GM19328 (cell line): ENCODE measurements at regions not wholly inside any gene's neighbourhood (a gene's known extent, or its start where the extent isn't known, plus 50 kb on each side); places are given as distances from the start of the nearest gene placed in this dataset.

Experiments
- ATAC-seq: cut with Tn5 transposase; IDR thresholded peaks from one replicate; pipeline ENCODE4 v1.9.1; 2021; ENCODE audit warnings: mild to moderate bottlenecking, moderate library complexity; ENCODE audit not compliant: unreplicated experiment

- ATAC-seq, result no peak
Observed at GRCh38 chr22:48662476-48663135, 1165.1 kb downstream of the BRD1 start.

DNA sequence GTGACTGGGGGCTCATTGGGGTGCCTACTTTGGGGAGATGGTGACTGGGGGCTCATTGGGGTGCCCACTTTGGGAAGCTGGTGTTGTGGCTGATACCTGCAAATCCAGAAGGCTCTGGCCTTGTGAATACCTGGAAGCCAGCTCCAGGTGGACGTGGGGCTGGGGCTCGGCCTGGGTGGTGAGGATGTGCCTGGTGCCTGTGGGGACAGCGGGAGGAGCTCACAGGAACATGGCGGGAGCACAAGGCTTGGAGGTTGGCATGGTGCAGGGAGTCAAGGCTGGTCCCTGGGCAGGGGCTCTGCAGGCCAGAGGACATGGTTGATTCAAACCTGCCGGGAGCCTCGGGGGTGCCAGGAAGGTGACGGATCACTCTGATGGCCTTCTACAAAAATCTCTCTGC is 1165.7 kb downstream of the BRD1 start:
- ATAC-seq, result no peak

DNA sequence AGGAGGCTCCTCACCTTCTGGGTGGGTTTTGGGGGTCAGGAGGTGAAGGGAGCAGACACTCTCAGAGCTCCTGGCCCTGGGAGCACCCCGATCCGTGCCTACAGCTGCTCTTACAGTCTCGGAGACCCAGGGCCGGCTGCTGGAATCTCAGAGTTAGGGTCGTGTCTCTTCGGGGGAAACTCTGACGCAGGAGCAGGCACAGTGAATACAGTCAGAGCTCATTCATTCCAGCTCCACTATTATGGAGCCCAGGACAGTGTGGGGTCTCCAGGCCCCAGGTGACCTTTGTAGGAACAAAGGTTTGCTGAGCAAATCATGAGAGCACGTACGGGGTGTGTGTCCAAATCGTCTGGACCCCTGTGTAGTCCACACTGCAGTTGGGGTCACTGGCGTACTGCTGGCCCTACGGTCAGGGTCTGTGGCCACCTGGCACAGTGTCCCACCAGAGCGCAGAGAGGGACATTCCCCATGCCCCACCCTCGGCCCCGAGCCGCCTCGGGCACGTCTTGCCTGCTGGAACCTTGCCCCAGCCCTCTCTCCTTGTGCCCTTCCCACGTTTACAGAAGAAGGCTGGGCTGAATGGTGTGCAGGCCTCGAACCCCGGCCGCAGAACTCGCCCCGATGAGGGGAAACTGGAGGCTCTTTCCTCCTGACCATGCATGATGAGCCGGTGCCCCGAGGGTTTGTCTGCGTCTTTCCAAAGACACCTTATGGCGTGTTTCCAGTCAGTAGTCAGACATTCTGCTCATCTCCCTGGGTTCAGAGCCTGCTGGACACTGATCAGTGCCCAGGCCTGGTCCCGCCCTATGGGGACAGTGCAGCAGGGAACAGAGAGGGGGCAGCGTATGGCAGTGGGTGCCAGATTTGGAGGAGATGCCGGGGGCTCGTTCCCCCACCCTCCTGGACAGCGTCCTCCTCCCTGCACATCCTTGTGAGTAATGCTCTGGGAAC is 1166.6 kb downstream of the BRD1 start:
- ATAC-seq, result no peak

- ATAC-seq, result no peak
Observed at GRCh38 chr22:48660104-48660789, 1167.4 kb downstream of the BRD1 start.

DNA sequence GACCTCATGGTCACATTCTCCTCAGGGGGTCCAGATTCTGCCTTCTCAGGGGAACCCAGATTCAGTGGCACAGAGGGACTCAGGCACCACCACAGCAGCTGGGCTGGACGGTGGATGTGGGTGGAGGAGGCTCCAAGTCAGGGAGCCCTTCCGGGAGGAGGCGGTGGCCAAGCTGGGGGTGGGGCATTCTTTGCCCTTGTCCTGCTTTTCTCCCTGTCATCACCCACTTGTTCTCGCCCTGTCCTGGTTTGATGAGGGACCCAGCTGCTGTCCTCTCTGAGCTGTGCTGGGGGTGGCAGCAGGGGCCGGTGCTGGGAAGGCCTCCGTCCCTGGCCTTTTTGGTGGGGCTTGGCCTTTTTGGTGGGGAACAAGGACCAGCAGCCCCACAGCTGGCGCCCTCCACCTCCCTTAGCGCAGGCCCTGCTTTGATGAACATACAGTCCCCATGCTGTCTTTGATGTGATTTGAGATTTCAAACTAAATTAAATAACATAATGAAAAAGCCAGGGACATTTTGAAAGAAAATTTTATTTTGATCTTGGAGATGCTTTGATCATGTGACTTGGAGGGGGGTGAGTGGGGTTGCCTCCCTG is 1168.2 kb downstream of the BRD1 start:
- ATAC-seq, result no peak

GRCh38 chr22:48658871-48659270 is 1168.8 kb downstream of the BRD1 start:
- no peak for ATAC-seq

- ATAC-seq, result no peak
Observed at GRCh38 chr22:48658246-48658645, 1169.4 kb downstream of the BRD1 start.

DNA sequence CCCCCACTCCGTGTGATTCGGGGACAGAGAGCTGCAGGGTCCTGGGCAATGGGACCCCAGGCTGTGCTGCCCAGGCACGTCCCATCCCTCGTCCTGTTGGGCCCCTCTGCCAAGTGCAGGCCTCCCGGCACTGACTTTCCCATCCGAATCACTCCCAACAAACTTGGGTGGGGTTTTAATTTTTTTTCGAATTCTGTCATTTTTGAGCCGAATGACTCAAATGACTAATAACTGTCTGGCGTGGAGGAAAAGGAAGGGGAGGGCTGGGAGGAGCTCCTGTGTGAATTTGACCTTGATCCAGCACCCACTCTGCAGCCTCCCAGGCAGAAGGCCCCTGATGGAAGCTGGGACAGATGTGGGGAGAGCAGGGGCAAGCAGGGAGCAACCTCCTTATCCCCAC is 1173.2 kb downstream of the BRD1 start:
- ATAC-seq, result no peak

DNA sequence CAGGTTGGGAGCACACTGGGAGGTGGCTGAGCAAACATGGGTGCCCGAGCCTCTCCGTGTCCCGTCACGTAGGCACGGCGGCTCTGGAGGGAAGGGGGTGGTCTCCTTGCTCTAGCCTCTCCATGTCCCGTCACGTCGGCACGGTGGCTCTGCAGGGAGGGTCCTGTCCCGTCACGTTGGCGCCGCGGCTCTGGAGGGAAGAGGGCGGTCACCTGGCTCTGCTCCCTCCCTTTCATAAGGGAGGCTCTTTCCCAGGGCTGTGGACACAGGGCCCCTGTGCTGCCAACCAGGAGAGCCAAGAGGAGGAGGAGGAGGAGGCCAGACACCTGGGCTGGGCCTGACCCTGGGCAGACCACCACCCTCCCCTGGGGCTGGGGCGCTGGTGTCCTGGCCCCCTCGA is 1173.7 kb downstream of the BRD1 start:
- ATAC-seq, result no peak

DNA sequence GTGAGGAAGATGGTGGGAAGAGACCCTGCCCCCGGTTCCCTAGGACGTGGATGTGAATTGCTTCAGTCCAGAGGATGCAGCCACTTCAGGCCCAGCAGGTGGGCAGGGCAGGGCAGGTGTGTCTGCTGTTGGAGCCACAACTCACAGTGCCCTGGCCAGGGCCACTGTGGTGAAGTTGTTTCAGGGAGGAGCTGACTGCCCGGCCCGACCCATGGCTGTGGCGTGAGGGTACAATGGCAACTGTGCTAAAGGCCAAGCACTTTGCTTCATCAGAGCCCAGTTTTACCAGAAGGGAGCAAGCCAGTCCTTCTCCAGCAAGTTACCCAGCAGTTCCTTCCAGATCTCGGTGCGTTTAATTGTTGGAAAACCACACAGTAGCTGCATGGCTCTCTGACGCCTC is 1174.4 kb downstream of the BRD1 start:
- ATAC-seq, result no peak

DNA sequence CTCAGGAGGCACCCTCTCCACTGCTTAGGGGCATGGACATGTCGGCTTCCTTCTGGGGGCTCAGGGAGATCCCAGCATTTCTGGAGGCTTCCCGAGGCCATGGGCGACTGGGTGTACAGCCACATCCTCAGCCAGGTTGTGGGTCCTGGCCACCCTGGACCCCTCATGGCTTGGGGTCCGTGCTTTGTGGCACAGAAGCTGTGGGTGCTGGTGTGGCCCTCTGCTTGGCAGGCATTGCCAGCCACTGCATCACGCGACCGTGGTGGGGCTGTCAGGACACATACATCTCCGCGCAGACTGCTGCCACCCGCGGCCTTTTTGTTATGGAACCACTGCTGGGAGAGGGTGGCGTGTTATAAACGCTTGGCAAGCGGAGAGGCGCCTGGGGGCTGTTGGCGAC is 1174.9 kb downstream of the BRD1 start:
- no peak for ATAC-seq

DNA sequence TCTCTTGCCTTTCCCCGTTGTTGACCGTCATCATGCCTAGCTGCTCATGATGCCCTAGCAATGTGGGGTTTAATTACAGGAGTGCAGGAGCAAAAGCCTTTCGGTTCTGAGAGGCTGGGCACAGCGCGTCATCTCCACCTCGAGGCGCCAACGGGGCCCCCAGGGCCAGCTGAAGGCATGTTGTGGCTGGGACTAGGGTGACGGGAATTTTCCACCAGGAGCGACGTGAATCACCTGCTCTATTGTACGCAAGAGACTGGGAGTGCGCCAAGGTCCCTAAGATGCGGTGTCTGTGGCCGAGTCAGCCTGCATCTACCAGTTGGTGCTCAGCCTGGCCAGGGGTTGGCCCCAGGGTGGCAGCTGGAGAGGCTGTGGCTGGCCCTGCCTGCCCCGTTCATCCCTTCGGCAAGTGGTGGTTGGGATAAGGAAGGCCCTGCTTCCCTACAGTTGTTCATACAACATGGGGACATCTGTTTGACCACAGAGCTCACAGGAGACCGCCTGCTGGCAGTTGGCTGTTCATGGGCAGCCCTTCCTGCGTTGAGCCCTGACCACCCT is 1175.6 kb downstream of the BRD1 start:
- ATAC-seq, result no peak

DNA sequence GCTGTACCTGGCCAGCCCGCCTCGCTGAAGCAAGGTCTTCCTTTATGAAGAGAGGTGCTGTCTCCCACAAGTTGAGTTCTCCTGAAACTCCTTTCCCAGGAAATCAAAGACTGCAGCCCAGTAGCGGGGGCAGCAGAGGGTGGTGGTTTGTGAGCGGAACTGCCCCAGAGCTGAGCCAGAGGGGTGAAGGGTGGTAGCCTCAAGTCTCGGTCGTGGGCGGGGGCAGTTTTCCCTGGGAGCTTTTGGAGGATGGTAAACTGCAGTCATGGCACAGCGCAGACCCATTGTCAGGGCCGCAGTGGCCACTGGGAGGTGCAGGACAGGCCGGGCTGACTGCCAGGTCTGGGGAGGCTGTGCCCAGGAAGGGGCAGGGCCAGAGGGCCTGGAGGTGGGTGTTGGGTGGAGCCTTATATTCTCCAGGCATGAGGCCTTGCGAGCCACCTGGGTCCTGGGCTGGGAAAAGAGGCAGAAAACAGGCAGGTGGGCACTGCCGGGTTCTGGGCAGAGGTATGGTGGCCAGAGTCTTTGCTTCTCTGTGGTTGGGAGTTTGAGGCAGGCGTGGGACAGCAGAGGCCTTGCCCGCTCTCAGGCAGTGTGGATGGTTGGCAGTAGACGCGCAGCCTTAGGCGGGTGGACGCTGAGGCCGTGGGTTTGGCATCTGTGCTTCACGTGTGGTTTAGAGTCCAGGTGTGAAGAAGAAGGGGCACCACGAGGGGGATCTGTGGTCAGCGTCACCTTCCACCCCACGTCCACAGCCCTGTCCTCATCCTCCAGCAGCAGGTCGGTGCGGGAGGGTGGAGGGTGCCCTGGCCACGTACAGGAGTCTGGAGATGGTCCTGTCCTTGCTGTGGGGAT is 1176.4 kb downstream of the BRD1 start:
- no peak for ATAC-seq

GRCh38 chr22:48650323-48651035 is 1177.2 kb downstream of the BRD1 start:
- ATAC-seq, result no peak

DNA sequence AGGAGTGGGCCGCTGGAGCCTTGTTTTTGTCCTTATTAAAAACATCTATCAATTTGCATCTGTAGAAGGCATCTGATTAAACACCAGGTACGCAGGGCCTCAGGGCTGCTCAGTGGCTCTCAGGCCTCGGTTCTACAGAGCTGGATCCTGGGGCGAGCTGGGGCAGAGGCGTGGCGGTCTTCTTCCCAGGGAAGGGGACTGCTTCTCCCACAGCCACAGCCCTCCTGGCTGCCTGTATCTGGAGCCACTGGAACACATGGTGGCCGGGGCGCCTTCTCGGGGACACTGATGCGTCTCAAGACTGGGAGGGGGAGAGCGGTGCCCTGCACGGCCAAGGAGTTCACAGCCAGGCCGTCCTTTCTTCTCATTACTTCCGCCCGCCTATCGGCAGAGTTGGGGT is 1178.2 kb downstream of the BRD1 start:
- ATAC-seq, result no peak

GRCh38 chr22:48649031-48649430 is 1178.6 kb downstream of the BRD1 start:
- no peak for ATAC-seq

DNA sequence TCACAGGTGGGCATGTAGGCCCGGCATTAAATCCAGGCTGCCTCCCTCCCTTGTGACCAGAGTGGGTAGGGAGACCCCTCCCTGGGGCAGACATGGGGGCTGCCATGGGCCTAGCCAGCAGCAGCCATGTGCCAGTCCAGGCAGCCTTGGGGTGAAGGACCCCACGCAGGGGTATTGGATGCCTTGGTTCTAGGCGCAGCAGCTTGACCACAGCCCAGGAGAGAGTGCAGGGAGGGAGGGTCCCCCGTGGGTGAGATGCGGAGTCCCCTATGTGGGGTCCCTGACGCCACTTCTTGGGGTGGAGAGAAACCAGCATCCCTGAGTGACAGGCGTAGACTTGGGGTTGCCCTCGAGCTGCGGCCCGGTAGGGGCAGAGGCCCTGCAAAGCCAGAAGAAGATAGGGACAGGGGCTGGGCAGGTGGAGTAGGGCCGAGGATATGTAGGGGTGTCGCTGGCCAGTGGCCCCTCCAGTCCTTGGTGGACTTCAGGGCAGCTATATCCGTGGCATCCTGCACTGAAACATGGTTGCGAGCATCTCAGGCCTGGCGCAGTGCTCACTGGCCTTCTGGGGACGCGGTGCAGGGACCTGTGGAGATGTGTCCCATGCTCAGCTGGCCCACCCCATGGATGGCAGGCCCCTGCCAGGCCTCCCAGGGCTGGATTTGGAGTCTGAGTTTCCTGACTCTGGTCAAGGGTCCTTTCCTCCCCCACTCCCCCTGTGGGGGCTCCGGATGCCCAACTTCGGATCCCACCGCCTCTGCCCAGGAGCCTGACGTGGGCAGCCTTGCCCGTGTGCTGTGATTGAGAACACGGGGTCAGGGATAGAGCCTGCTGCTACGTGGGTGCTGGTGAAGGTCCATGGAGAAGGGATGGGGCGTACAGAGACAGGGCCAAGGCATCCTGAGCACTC is 1179.8 kb downstream of the BRD1 start:
- no peak for ATAC-seq

GRCh38 chr22:48647051-48647450 is 1180.6 kb downstream of the BRD1 start:
- ATAC-seq, result no peak
